CD4-positive, alpha-beta memory T cell (primary cell): ENCODE measurements at regions not wholly inside any gene's neighbourhood (a gene's known extent, or its start where the extent isn't known, plus 50 kb on each side); places are given as distances from the start of the nearest gene placed in this dataset.

ENCODE experiments used
- CTCF ChIA-PET: fragments of 350-600 bp; sonication (Branson Sonifier 250); formaldehyde crosslinking; loops from one replicate; lab custom pipeline; 2021; ENCODE audit warnings: inconsistent platforms; ENCODE audit not compliant: partially characterized antibody; lab: Charles Lee
- POLR2A ChIA-PET: fragments of 350-600 bp; sonication (Branson Sonifier 250); formaldehyde crosslinking; loops from one replicate; lab custom pipeline; 2021; ENCODE audit not compliant: partially characterized antibody; lab: Charles Lee
- DNase-seq, 5 donors: peaks; one replicate each; pipeline versions ENCODE4 v3.0.0 to v3.0.0-alpha.2; 2020 to 2022; ENCODE audit warnings: mixed read lengths in 1 of 5
- H3K27ac ChIP-seq: one replicate; pipeline ENCODE4 v1.7.0; 2013; ENCODE audit warnings: low read depth, low read length
- H3K27me3 ChIP-seq: 2 replicates; pipeline ENCODE4 v1.7.0; 2013; ENCODE audit warnings: mild to moderate bottlenecking, low read length, moderate library complexity; ENCODE audit not compliant: insufficient read depth
- H3K36me3 ChIP-seq: 2 replicates; pipeline ENCODE4 v1.7.0; 2013; ENCODE audit warnings: mild to moderate bottlenecking, low read length, moderate library complexity; ENCODE audit not compliant: insufficient read depth
- H3K4me1 ChIP-seq: 2 replicates; pipeline ENCODE4 v1.7.0; 2013; ENCODE audit warnings: mild to moderate bottlenecking, low read length, moderate library complexity; ENCODE audit not compliant: insufficient read depth
- H3K4me3 ChIP-seq, 2 donors: one replicate each; pipeline ENCODE4 v1.7.0; 2013; ENCODE audit warnings: low read length in 2 of 2, mild to moderate bottlenecking in 1 of 2
- H3K9me3 ChIP-seq, 2 donors: one replicate each; pipeline ENCODE4 v1.7.0; 2013; ENCODE audit warnings: low read length in 2 of 2, control low read depth in 1 of 2; ENCODE audit not compliant: control insufficient read depth in 1 of 2
- H3K27ac Mint-ChIP-seq, 7 donors: one replicate each; pipeline ENCODE4 v1.8.0; 2020 to 2021; ENCODE audit warnings: mixed read lengths in 7 of 7, mild to moderate bottlenecking in 6 of 7, inconsistent platforms in 3 of 7, moderate library complexity in 3 of 7
- H3K27me3 Mint-ChIP-seq, 2 donors: one replicate each; pipeline ENCODE4 v1.8.0; 2020 to 2021; ENCODE audit warnings: mixed read lengths in 2 of 2
- H3K36me3 Mint-ChIP-seq, 2 donors: one replicate each; pipeline ENCODE4 v1.8.0; 2020 to 2021; ENCODE audit warnings: mixed read lengths in 2 of 2, inconsistent platforms in 1 of 2, mild to moderate bottlenecking in 1 of 2
- H3K4me1 Mint-ChIP-seq, 4 donors: one replicate each; pipeline ENCODE4 v1.8.0; 2020 to 2021; ENCODE audit warnings: mixed read lengths in 4 of 4, mild to moderate bottlenecking in 1 of 4
- H3K4me3 Mint-ChIP-seq, 8 donors: one replicate each; pipeline ENCODE4 v1.8.0; 2020 to 2021; ENCODE audit warnings: mixed read lengths in 8 of 8, mild to moderate bottlenecking in 7 of 8, moderate library complexity in 6 of 8, inconsistent platforms in 3 of 8
- H3K9me3 Mint-ChIP-seq, 8 donors: one replicate each; pipeline ENCODE4 v1.8.0; 2020 to 2021; ENCODE audit warnings: mixed read lengths in 8 of 8, mild to moderate bottlenecking in 5 of 8, inconsistent platforms in 3 of 8, moderate library complexity in 1 of 8
- intact Hi-C: fragments of 100-400 bp; cut with micrococcal nuclease; formaldehyde crosslinking; loops from one replicate; pipeline ENCODE4 v1.15.1; 2023

- H3K27ac Mint-ChIP-seq: no peak overlapping the region
- H3K4me3 ChIP-seq: no peak overlapping the region
- CTCF ChIA-PET: no interaction called here
Measured at GRCh38 chr12:40551466-40551865, 140.8 kb upstream of the CNTN1 start.

DNA sequence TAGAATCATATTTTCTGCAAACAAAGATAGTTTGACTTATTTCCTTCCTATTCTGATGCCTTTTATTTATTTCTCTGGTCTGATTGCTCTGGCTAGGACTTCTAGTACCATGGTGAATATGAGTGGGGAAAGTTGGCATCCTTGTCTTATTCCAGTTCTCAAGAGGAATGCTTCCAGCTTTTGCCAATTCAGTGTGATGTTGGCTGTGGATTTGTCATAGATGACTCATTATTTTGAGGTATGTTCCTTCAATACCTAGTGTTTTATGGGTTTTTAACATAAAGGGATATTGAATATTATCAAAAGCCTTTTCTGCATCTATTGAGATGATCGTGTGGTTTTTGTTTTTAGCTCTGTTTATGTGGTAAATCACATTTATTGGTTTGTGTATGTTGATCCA is 139.4 kb upstream of the CNTN1 start:
- Histone ChIP-seq H3K4me1 (no peaks in the 10 kb centered on the region), H3K4me3 (no peak overlapping the region), H3K27ac (no peak overlapping the region), H3K27me3 (no peaks in the 10 kb centered on the region), H3K9me3 (peaks cover 0 to 4% of the 10 kb centered on the region in 2 donors), H3K36me3 (no peaks in the 10 kb centered on the region)
- no peaks in the 10 kb centered on the region for H3K4me1 Mint-ChIP-seq
- POLR2A ChIA-PET: no interaction called here
- intact Hi-C loops: no loop called here
- no peaks in the 10 kb centered on the region for H3K36me3 Mint-ChIP-seq
- no peak overlapping the region for H3K27ac Mint-ChIP-seq
- no peak overlapping the region for H3K4me3 Mint-ChIP-seq
- no peaks in the 10 kb centered on the region for H3K27me3 Mint-ChIP-seq
- no peak for DNase-seq
- CTCF ChIA-PET: no interaction called here
- H3K9me3 Mint-ChIP-seq: peaks cover 0 to 13% (median 5%) of the 10 kb centered on the region in 8 donors

More at GRCh38 chr12:40551466-40551865, 140.8 kb upstream of the CNTN1 start:
- Histone ChIP-seq H3K4me1 (no peaks in the 10 kb centered on the region), H3K27me3 (no peaks in the 10 kb centered on the region), H3K27ac (no peak overlapping the region), H3K36me3 (no peaks in the 10 kb centered on the region), H3K9me3 (peaks cover 0 to 4% of the 10 kb centered on the region in 2 donors)
- POLR2A ChIA-PET: no interaction called here
- Mint-ChIP-seq H3K27me3 (no peaks in the 10 kb centered on the region), H3K4me1 (no peaks in the 10 kb centered on the region), H3K36me3 (no peaks in the 10 kb centered on the region), H3K9me3 (peaks cover 0 to 14% (median 5%) of the 10 kb centered on the region in 8 donors), H3K4me3 (no peak overlapping the region)
- intact Hi-C loops: no loop called here
- DNase-seq: no peak

- ChIA-PET CTCF (no interaction called here), POLR2A (no interaction called here)
- no peaks in the 10 kb centered on the region for H3K36me3 ChIP-seq
- H3K4me3 ChIP-seq: no peak overlapping the region
- H3K27me3 ChIP-seq: no peaks in the 10 kb centered on the region
- H3K4me1 ChIP-seq: no peaks in the 10 kb centered on the region
- Mint-ChIP-seq H3K36me3 (no peaks in the 10 kb centered on the region), H3K4me3 (no peak overlapping the region), H3K27me3 (no peaks in the 10 kb centered on the region), H3K27ac (no peak overlapping the region), H3K9me3 (peaks cover 0 to 8% (median 2%) of the 10 kb centered on the region in 8 donors), H3K4me1 (no peaks in the 10 kb centered on the region)
- intact Hi-C loops: no loop called here
- no peak for DNase-seq
- H3K27ac ChIP-seq: no peak overlapping the region
- no peaks in the 10 kb centered on the region for H3K9me3 ChIP-seq
Measured at GRCh38 chr12:40557980-40558379, 134.3 kb upstream of the CNTN1 start.

- no peak for DNase-seq
- POLR2A ChIA-PET: interaction anchor here (0.7 kb wide), 1 partner anchor 761 kb away, joined by 3 read pairs; no protein-coding TSS in a partner anchor
- no peak overlapping the region for H3K27ac ChIP-seq
- no peak overlapping the region for H3K4me3 ChIP-seq
- H3K9me3 ChIP-seq: no peaks in the 10 kb centered on the region
- no peaks in the 10 kb centered on the region for H3K4me1 ChIP-seq
- H3K36me3 ChIP-seq: no peaks in the 10 kb centered on the region
- no peak overlapping the region for H3K27ac Mint-ChIP-seq
- peaks cover 0 to 4% (median 2%) of the 10 kb centered on the region in 8 donors for H3K9me3 Mint-ChIP-seq
- CTCF ChIA-PET: no interaction called here
- H3K27me3 Mint-ChIP-seq: no peaks in the 10 kb centered on the region
- H3K36me3 Mint-ChIP-seq: no peaks in the 10 kb centered on the region
- H3K27me3 ChIP-seq: no peaks in the 10 kb centered on the region
- intact Hi-C loops: no loop called here
- H3K4me1 Mint-ChIP-seq: no peaks in the 10 kb centered on the region
- H3K4me3 Mint-ChIP-seq: no peak overlapping the region
Measured at GRCh38 chr12:40559865-40560264, 132.4 kb upstream of the CNTN1 start.

- Mint-ChIP-seq H3K36me3 (no peaks in the 10 kb centered on the region), H3K9me3 (peaks cover 0 to 3% (median 0%) of the 10 kb centered on the region in 8 donors), H3K4me3 (no peak overlapping the region), H3K27me3 (no peaks in the 10 kb centered on the region), H3K27ac (no peak overlapping the region), H3K4me1 (no peaks in the 10 kb centered on the region)
- no peaks in the 10 kb centered on the region for H3K4me1 ChIP-seq
- POLR2A ChIA-PET: interaction anchor here (0.7 kb wide), 1 partner anchor 762 kb away, joined by 3 read pairs; no protein-coding TSS in a partner anchor
- CTCF ChIA-PET: no interaction called here
- H3K36me3 ChIP-seq: no peaks in the 10 kb centered on the region
- intact Hi-C loops: no loop called here
- H3K27me3 ChIP-seq: no peaks in the 10 kb centered on the region
- no peak for DNase-seq
- H3K4me3 ChIP-seq: no peak overlapping the region
- H3K9me3 ChIP-seq: no peaks in the 10 kb centered on the region
- no peak overlapping the region for H3K27ac ChIP-seq
Measured at GRCh38 chr12:40560848-40561247, 131.4 kb upstream of the CNTN1 start.

GRCh38 chr12:40561395-40561966 is 130.8 kb upstream of the CNTN1 start:
- DNase-seq: no peak
- intact Hi-C loops: no loop called here
- H3K4me1 Mint-ChIP-seq: no peaks in the 10 kb centered on the region
- no peaks in the 10 kb centered on the region for H3K27me3 Mint-ChIP-seq
- no peaks in the 10 kb centered on the region for H3K36me3 ChIP-seq
- H3K9me3 Mint-ChIP-seq: peaks cover 0 to 3% (median 0%) of the 10 kb centered on the region in 8 donors
- H3K27ac ChIP-seq: no peak overlapping the region
- no peaks in the 10 kb centered on the region for H3K27me3 ChIP-seq
- no peak overlapping the region for H3K4me3 Mint-ChIP-seq
- H3K36me3 Mint-ChIP-seq: no peaks in the 10 kb centered on the region
- POLR2A ChIA-PET: no interaction called here
- CTCF ChIA-PET: no interaction called here
- H3K27ac Mint-ChIP-seq: no peak overlapping the region
- H3K4me3 ChIP-seq: no peak overlapping the region
- no peaks in the 10 kb centered on the region for H3K4me1 ChIP-seq
- H3K9me3 ChIP-seq: no peaks in the 10 kb centered on the region

DNA sequence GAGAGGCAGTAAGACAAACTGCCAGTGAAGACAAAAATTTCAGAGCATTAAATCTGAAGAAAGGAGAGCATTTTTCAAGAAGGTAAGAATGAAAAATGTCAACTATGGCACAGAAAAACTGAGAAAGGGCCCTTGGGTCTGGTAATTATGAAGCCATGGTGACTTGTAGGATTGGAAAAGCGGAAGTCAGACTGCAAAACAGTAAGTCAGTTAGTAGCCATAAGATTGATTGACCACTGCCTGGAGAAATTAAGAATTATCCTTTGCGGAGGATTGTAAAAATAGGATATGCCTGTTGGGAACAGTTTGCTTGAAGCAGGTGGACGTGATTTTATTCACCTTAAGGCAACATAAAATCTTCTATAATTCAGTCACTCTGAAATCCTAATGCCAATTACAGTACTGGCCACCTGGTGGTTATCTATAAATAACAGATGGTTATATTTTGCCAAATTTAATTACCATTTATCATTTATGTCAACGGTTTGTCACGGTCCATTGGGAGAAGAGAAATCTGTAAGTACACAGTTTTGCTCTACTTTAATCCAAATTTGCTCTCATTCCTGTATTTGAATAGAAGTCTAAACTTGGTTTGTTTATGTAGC is 127.1 kb upstream of the CNTN1 start:
- Histone ChIP-seq H3K9me3 (no peaks in the 10 kb centered on the region), H3K27me3 (no peaks in the 10 kb centered on the region), H3K36me3 (no peaks in the 10 kb centered on the region), H3K27ac (no peak overlapping the region), H3K4me1 (no peaks in the 10 kb centered on the region), H3K4me3 (no peak overlapping the region)
- H3K4me3 Mint-ChIP-seq: no peak overlapping the region
- H3K27ac Mint-ChIP-seq: no peak overlapping the region
- no peaks in the 10 kb centered on the region for H3K27me3 Mint-ChIP-seq
- peaks cover 0 to 3% (median 0%) of the 10 kb centered on the region in 8 donors for H3K9me3 Mint-ChIP-seq
- POLR2A ChIA-PET: no interaction called here
- no peaks in the 10 kb centered on the region for H3K4me1 Mint-ChIP-seq
- CTCF ChIA-PET: no interaction called here
- no peaks in the 10 kb centered on the region for H3K36me3 Mint-ChIP-seq
- intact Hi-C loops: no loop called here
- no peak for DNase-seq
